Midbrain (tissue), 1 donor: ENCODE measurements at regions not wholly inside any gene's neighbourhood (a gene's known extent, or its start where the extent isn't known, plus 50 kb on each side); places are given as distances from the start of the nearest gene placed in this dataset.
"Not testable (repeated sequence)": the region's sequence is repeated elsewhere in the genome, so short reads cannot be mapped to it uniquely, and the experiment has no call there.

Source experiments
- DNase-seq: peaks from one replicate; lab custom pipeline; 2025; lab: John Stamatoyannopoulos, UW

DNA sequence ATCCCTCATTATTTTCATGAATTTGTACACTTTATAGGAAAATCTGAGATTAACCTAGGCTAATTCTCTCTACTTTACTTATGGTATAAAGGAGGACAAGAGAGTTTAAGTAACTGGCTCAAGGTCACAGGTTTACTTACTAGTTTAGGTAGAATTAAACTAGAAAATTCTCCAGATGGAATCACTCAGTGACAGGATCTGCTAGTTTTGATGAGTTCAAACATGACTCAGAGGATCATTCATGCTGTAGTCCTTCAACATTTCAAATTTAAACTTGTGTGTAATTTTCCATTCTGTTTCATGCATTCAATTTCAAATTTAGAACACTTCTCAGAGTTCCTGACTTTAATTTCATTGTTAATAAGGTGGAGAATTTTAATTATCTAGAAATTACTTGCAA is 485.7 kb upstream of the TUSC1 start:
- no peak for DNase-seq

DNA sequence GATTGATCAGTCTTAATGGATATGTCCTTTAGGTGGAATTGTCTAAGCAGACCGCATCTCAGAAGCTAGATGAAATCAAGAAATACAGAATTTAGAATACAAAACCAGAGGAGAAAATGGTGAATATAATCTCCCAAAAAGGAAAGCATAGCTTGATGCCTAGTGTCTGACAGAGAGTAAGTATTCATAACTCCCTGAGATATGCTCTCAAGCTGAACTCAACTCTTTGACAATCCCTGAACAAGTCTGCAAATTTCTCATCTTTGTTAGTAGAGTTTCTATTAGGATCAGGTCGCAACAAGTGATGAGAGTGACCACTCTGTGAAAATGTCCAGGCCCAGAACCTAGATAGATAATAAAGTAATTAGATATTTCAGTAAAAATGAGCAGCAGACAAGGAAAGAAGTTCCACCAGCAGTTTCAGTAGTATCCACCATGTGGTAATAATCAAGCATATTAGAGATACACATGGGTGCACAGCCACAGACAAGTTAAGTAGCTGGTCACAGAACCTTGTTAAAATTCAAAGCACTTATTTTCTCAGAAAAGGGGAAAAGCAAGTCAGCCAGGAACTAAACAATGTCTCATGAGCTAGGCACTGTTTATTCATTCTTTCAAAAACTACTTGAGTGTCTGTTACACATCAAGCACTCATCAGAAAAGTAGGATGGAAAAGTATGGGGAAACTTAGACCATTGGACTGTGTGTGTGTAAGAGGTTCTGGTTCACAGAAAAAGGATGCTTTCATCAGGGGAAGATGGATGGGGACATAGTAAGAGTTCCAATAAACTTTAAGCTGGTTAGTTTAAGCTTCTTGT is 481.5 kb upstream of the TUSC1 start:
- no peak for DNase-seq

GRCh38 chr9:26158631-26159150 is 480.4 kb upstream of the TUSC1 start:
- DNase-seq: no peak

DNA sequence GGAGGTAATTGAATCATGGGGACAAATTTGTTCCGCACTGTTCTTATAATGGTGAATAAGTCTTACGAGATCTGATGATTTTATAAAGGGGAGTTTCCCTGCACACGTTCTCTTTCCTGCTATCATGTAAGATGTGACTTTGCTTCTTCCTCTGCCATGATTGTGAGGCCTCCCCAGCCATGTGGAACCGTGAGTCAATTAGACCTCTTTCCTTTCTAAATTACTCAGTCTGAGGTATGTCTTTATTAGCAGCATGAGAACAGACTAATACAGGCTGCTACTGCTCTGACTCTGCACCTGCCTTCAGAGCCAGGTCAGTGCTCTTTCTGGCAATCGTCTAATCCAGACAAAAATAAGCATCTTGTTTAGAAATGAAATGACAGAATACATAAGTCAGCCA is 479.2 kb upstream of the TUSC1 start:
- DNase-seq: no peak

DNA sequence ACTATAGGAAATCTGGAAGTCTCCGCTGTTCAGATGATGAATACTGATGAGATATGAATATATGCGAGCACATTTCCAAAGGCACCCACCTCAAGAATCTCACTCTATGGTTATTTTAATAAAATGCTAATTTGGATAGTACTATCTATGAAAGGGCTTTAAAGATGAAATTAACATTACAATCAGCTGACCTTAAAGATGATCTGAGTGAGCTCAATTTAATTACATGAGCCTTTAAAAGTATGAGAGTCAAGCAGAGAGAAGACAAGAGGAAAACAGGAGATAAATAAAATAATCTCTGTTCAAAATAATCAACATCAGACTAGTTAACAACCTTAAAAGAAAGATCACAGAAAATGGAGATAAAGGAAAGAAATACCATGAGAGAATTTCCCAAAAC is 474.1 kb upstream of the TUSC1 start:
- DNase-seq: no peak

DNA sequence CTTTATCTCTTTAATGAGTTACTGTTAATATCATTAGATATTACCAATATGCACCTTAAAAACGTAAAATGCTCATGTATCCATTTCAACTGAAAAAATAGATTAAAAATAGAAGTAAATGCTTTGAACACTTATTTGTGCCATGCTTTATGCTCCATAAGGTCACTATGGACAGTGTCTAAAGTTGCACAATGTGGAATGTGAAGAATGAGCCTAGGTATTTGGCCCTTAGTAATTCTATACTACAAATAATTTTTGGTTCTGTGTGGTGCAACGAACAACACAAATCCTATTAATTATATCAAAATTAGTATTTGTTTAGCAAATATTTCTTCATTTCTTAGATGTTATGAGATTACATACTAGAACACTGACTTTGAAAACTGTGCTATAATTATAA is 469.9 kb upstream of the TUSC1 start:
- DNase-seq: no peak

DNA sequence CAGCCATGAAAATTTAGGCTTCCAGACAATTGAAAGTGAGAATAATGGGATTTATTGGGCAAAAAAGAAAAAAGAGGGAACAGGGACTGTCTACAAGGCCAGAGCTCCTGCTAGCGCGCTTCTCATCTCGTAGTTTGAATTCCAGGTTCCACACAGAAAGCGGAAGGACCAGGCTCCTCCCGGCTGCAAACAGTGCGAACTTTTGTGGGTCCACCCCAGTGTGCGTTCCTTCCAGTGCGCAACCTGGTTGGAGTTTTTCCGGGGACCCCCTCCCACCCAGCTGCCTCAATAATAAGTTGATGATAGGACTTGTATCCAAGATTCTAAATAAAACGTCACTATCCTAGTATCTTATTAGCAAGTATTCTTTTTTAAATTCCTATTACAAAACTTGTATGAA is 467.7 kb upstream of the TUSC1 start:
- DNase-seq: no peak

- DNase-seq: no peak
Observed at GRCh38 chr9:26142631-26143030, 464.4 kb upstream of the TUSC1 start.

DNA sequence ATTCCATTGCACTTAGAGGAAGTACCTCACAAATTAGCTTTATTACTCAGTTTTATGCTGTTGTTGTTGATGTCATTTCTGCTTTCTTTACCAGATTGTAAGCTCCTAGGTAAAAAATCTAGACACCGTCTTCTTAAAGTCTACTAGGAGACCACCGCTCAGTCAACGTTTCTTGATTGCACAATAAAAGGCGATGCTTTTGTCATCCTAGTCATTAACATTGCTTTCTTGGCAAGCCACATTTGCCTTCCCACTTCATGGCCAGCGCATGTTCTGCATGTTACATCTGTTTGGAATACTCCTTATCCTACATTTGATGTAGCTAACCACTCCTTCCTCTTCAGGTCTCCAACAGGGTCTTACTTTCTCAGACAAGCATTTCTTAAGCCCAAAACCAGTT is 464.0 kb upstream of the TUSC1 start:
- no peak for DNase-seq

DNA sequence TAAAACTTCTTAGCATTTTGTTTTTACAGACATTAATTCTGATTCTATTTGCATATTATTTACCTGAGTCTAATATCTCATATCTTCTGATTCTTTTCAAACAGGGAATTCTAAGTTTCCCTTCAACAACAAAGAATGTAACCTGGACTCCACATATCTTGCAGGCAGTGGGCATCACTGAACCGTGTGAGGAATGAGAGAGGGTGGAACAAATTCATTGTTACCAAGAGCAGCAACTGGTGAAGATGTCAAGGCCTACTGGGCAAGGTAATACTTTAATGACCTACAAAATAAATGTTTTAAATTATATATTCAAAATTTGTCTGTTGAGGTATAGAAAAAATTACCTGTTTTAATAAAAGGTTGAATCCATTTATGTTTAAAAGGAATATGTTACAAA is 455.3 kb upstream of the TUSC1 start:
- no peak for DNase-seq

GRCh38 chr9:26132746-26133312 is 454.6 kb upstream of the TUSC1 start:
- no peak for DNase-seq

GRCh38 chr9:26131886-26132285 is 453.6 kb upstream of the TUSC1 start:
- DNase-seq: no peak

GRCh38 chr9:26129217-26129616 is 451.0 kb upstream of the TUSC1 start:
- DNase-seq: no peak

DNA sequence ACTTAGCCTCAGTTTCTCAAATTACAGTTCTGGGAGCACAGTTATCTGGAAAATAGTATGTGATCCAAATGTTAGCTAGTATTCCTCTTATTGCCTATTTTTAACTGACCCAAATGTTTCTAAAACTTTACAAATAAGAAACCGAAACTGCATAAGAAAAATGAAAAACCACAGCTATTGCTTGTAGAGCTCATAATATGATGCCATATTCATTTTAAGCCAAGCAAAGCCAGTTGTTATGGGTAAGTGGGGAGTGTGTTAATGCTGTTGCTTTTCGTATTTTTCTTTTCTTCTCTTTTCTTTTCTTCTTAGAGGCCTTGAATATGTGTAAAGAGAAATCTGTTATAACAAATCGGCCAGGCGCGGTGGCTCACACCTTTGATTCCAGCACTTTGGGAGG is 447.4 kb upstream of the TUSC1 start:
- DNase-seq: no peak

GRCh38 chr9:26116085-26116484 is 437.8 kb upstream of the TUSC1 start:
- not testable (repeated sequence) for DNase-seq

- DNase-seq: no peak
Observed at GRCh38 chr9:26112724-26113123, 434.5 kb upstream of the TUSC1 start.

- DNase-seq: no peak
Observed at GRCh38 chr9:26086396-26086795, 408.2 kb upstream of the TUSC1 start.

- no peak for DNase-seq
Observed at GRCh38 chr9:26081847-26082246, 403.6 kb upstream of the TUSC1 start.

DNA sequence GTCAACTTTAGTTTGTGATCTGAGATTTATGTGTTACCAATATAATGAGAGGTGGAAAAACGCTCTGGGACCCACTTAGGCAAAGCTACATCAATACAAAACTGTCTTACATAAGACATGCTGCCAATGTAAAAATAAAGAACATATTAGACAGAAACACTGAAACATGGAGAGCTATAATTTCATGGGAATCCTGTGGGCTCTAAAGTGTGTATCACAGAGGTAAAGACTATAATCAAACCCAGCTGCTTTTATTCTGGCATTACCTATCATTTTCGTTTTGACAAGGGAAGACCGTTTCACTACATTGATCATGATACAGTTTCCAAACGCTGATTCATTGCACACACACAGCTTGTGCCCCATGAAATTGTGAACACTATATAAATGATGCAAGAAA is 400.5 kb upstream of the TUSC1 start:
- DNase-seq: no peak

DNA sequence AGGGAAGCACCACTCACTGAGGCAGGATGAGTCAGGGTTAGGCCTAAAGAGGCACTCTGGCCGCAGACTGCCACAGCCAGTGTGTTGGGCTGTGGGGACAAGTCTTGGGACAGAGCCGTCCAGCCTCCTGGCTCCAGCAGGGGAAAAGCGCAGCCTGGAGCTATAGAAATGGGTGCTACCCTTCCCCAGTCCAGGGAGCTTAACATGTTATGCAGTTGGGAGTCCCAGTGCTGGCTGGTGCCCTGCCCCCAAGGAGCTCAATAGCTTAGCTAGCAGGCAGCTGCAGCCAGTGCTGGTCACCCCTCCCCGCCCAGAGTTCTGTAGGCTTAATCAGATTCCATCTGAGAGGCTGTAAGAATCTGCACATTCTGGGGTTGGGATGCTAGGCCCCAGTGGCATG is 399.6 kb upstream of the TUSC1 start:
- no peak for DNase-seq

- DNase-seq: no peak
Observed at GRCh38 chr9:26067608-26068007, 389.4 kb upstream of the TUSC1 start.

- no peak for DNase-seq
Observed at GRCh38 chr9:26066237-26066636, 388.0 kb upstream of the TUSC1 start.

DNA sequence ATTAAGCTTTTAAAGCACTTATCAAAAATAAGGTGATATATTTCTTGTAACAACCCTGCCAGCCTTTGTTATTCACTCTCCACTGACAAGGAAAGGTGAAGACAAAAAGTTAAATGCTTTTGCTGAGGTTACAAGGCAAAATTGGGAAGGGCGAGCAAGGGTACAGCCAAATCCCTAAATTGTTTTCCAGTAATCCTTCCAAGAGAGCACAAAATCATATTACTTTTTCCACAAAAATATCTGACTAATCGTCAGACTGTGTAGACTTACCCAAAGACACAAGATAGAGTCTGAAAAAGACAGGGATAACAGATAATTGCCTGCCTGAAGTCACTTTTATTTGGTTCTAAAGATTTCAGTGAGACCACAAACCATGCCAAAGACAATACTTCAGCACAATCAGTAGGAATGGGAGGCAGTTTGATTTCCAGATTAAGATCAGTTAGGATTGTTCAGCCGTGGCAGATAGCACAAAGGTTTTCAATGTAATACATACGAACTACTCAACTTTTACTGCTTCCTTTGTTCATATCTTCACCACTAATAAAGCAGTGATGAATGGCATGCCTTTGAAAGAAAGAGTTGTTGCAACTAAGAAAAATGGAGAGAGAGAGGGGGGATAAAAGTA is 383.8 kb upstream of the TUSC1 start:
- no peak for DNase-seq
